ENCODE measurements at regions not wholly inside any gene's neighbourhood (a gene's known extent, or its start where the extent isn't known, plus 50 kb on each side); places are given as distances from the start of the nearest gene placed in this dataset.
"Not testable (repeated sequence)": the region's sequence is repeated elsewhere in the genome, so short reads cannot be mapped to it uniquely, and the experiment has no call there.

GRCh38 chr2:91577406-91577805 lies 2885.9 kb downstream of the RPIA start:
- TF ChIP-seq EZH2 (IDR thresholded peaks at IDR 0.05; ENCODE audit: borderline replicate concordance, low read depth, low read length, severe bottlenecking); CTCF (IDR thresholded peaks at IDR 0.05; ENCODE audit: extremely low read depth in 1 of 2, insufficient read depth in 1 of 2, low read depth in 1 of 2, low read length in 2 of 2); POLR2A (IDR thresholded peaks at IDR 0.05; ENCODE audit: low read depth, low read length); JUN (IDR thresholded peaks at IDR 0.05; ENCODE audit: borderline replicate concordance, insufficient read depth, insufficient read length, low read depth); POLR2AphosphoS5 (IDR thresholded peaks at IDR 0.05; ENCODE audit: insufficient read depth, low read depth, low read length); FOS (IDR thresholded peaks at IDR 0.05; ENCODE audit: borderline replicate concordance, insufficient read depth, low read length): not testable (repeated sequence)

Measured in endothelial cell of umbilical vein (primary cell).